GM19467 (cell line): ENCODE measurements at regions not wholly inside any gene's neighbourhood (a gene's known extent, or its start where the extent isn't known, plus 50 kb on each side); places are given as distances from the start of the nearest gene placed in this dataset.

ENCODE experiments used
- ATAC-seq: cut with Tn5 transposase; IDR thresholded peaks from one replicate; pipeline ENCODE4 v1.9.1; 2021; ENCODE audit warnings: mild to moderate bottlenecking, moderate library complexity; ENCODE audit not compliant: unreplicated experiment

- no peak for ATAC-seq
Measured at GRCh38 chr4:30837131-30837539, 117.0 kb downstream of the PCDH7 start.

DNA sequence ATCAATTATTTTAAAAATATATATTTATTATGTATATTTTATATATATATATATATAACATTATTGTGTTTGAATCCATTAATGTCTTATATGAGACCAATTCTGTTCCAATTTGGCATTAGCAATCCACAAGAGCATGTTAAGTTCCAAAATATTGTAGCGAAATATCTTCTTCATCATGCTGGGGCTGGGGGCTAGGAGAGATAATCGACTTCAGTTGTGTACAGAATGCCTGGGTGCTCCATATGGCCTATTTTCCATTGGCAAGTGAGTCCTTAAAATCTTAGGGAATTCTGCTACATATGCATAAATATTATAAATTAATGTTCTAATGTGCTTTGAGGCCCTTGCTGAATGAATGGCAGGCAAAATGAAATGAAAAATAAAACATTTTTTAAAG is 117.7 kb downstream of the PCDH7 start:
- no peak for ATAC-seq

GRCh38 chr4:30838331-30838730 is 118.2 kb downstream of the PCDH7 start:
- ATAC-seq, result no peak

DNA sequence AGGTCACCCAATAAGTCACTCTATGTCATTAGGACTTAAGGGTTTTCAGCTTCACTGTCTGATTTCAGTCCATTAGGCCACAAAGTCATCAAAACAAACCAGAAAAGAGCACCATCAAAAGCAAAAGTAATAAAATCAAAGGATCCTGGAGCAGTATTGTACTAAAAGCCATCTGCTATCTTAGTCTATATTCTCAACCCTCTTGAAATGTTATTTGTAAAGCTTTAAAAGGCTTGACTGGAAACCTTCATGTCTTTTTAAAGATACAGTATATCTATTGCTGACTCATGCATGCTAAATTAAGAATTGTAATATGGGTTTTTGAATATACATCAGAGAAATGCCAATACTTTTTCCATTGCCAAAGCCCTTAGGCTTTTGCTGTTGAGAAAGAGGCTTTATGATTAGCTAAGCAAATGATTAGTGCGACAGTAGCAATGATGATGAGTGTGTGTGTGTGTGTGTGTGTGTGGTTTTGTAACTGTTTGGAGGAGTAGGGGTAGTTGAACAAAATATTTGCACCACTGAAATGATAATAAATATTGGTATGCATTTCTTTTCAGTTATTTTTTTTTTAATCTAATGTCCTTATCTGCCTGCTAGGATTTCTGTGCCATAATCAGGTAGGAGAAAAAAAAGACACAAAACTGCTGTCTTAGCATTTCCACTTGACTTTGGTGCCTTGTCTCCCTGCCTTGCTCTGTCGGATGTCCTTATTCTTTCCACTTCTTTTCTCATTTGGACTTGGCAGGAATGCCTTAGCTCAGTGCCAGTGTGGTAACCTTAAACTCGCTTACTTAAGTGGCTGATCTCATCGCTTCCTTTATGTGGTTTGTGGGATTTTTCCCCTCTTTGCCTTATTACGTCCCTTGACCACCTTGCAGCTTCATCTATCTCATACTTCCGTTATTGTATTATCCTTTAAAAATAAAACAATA is 119.7 kb downstream of the PCDH7 start:
- ATAC-seq, result no peak

DNA sequence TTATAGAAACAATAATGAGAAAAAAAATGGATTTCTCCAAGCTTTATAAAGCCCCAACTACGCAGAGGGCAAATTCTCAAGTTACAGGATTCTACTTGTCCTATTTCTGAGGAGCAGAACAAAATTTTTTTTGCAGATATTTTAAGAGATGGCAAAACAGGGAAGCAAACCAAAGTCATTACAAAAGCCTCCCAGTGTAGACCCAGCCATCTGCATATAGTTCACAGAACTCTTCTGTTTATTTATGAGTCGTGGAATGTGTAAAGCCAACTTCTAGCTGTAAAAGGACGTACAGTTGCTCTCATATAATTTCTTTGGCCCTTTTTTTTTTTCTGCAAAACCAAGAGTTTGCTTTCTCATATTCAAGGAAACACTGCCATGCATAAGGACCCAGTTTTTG is 120.4 kb downstream of the PCDH7 start:
- ATAC-seq, result no peak

DNA sequence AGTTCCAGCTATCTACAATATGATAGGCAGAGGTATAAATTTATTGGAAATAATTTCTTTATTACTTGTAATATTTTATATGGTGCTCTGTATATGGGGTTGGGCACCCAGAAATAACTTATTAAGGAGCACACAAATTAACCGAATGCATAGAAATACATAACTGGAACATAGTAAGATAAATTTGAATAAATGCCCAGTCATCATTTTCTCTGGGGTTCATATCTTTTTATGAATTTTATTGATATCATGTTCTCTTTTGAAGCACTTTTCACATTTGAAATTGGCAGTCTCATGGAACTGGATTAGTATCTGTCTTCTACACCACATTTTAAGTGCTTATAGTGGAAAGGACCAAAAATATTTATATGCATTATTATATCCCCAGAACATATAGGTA is 122.0 kb downstream of the PCDH7 start:
- no peak for ATAC-seq

DNA sequence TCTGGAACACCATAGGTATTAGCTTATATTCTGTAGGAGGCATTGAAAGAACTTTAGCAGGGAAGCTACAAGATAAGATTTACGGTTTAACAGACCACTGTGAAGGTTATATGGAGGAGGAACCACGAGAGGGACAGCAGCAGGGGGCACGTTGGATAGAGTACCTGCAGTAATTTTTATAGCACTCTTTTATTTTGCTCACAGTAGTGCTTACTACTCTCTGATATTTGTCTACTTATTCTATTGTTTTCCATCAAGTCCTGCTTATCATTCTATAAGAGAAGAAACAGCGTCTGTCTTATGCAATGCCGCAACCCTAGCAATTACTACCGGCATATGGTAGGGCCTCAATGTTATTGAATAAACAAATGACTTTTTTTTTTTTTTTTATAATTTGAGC is 122.5 kb downstream of the PCDH7 start:
- ATAC-seq, result no peak

GRCh38 chr4:30844861-30845582 is 124.9 kb downstream of the PCDH7 start:
- ATAC-seq, result no peak

GRCh38 chr4:30847167-30847566 is 127.0 kb downstream of the PCDH7 start:
- ATAC-seq, result no peak

DNA sequence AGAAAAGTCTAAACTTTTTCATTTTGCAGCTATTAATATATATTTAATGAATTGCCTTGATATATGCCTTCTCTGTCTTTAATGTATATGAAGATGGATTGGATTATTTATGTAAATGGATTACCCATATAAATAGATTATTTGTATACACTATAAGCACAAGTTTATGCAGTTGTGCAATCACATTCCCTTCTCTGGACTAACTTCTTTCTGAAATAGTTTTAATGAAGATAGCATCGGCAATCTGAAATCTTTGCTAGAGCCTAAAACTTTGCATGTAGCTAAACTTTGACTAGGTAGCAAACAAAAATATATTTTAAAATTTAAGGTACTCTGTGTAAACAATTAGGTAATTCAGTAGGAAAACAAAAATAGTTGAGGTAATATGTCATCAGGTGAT is 127.8 kb downstream of the PCDH7 start:
- no peak for ATAC-seq

DNA sequence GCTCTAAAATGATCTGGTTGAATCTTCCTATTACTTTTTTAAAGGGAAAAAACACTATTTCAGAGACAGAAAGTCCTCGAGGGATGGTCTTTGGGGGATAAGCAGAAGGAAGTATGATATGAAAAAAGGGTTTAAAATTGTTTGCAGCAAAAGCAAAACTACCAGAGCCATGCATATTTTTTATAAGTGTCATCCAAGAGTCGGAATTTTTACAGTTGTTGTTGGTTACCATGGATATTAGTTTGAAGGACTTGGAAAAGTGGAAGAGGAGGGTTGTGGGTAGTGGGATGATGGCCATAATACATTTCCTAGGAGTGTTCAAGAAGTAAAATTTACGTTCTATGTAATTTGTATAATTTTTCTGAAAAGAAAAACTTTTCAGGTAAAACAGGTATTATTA is 134.4 kb downstream of the PCDH7 start:
- ATAC-seq, result no peak

DNA sequence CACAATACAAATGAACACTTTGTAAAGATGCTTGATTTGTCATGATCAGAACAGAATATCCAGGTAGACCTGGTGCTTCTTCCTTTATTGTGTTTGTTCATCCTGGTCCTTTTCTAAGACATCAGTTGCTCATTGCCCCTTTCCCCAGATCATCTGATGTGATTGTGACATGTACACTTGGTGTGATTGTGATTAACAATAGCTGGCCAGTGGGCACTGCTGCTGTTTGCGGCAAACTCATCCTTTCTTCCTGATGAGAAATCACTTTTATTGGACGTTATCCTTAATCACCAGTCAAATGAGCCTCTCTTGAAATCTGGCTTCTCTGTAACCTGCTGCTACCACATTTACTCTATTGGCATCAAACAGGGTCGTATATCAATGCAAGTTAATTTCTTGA is 135.1 kb downstream of the PCDH7 start:
- ATAC-seq, result no peak

- ATAC-seq, result no peak
Measured at GRCh38 chr4:30856795-30857564, 136.8 kb downstream of the PCDH7 start.

DNA sequence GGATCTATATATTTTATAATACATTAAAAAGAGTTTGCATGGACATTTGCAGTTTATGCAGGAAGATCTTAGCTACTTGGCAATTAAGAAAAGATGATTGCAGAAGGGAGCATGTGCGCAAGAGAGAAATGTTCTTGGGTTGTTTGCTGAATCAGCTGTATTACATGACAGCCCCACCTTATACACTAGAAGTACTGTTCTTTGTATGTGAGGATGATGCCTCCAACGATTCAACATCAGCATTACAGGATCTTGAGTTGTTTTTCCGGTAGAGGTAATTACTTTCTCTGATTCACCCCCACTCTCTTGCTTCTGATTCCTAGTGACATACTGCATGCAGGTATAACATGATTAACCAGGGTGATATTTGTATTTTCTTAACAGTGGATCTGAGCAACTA is 140.8 kb downstream of the PCDH7 start:
- no peak for ATAC-seq

DNA sequence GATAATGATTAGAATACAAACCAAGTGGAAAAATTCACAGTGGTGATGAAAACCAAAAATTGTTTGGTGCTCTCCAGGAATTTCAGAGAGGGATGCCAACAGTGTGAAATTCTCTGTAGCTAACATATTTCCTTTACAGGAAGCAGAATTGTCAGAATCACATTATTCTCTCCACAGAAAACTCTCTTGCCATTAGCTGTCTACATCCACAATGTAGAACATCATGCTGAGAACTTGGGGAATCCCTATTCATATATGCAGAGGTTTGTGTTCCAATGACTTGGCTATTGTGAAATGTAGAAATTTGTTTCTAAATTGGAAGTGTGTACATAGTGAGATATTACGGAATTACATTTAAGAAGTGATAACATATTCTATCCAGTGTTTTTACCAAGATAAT is 142.0 kb downstream of the PCDH7 start:
- no peak for ATAC-seq

DNA sequence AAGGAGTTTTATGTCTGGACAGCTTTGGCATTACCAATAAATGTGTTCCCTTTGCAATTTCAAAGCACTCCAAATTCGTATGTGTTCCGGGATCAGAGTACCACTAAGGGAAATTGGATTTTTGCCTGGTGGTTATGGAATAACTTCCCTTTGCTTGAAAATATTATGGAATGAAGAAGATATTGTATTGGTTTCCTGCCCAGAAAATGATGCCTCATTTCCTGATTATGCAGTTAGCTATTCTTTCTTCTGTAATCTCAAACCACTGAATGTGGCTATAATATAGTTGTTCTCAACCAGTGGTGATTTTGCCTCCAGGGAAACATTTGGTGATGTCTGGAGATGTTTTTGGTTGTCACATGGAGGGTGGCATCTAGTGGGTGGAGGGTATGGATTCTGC is 142.9 kb downstream of the PCDH7 start:
- no peak for ATAC-seq

GRCh38 chr4:30865691-30866090 is 145.5 kb downstream of the PCDH7 start:
- no peak for ATAC-seq

GRCh38 chr4:30866346-30866745 is 146.2 kb downstream of the PCDH7 start:
- ATAC-seq, result no peak

GRCh38 chr4:30866907-30867306 is 146.7 kb downstream of the PCDH7 start:
- no peak for ATAC-seq

GRCh38 chr4:30867427-30867826 is 147.3 kb downstream of the PCDH7 start:
- ATAC-seq, result no peak

DNA sequence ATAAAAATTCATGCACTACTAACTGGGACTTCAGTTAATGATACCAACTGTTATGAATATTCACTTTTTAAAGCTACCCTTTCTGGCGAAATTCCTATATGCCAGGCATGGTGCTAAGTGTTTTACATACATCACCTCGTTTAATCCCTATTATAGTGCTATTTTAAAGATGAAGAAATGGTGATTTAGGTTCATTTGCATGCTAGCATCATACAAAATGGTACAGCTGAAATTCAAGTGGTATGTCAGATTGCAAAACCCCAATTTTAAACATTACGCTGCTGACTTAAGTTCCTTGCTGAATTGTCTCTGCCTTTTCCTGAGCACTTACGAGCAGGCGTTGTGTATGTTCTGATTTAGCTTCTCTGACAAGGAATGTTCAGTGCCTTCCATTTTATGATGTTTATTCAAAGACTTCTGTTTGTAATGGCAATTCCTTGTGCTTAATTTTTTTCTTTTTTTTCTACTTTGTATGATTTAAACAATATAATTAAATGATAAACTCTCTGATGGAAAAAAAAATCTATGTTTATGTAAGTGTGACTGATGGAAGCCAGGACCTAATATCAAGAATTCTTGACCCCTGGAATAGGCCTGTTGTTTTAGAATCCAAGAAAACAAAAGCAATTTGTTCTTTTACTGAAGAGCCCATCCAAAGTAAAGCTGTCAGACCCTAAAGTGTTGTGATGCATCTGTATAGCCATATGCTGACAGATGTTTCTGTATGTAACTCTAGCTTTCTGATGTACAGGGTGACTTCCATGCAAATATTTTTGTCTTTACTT is 148.1 kb downstream of the PCDH7 start:
- no peak for ATAC-seq
